Endothelial cell of umbilical vein (primary cell): ENCODE measurements at regions not wholly inside any gene's neighbourhood (a gene's known extent, or its start where the extent isn't known, plus 50 kb on each side); places are given as distances from the start of the nearest gene placed in this dataset.
"Not testable (repeated sequence)": the region's sequence is repeated elsewhere in the genome, so short reads cannot be mapped to it uniquely, and the experiment has no call there.

Experiments used
- BruUV-seq: library from RNA; stranded (reverse); fragments of 400-500 nt; replicated peaks from 2 replicates; lab custom pipeline; 2021; lab: Mats Ljungman, UMichigan
- CTCF ChIA-PET: fragments of 300-600, 350-600 bp; sonication (Branson Sonifier 250); formaldehyde crosslinking; loops from one replicate; lab custom pipeline; 2021; ENCODE audit warnings: antibody characterized with exemption, inconsistent platforms; lab: Charles Lee
- POLR2A ChIA-PET: fragments of 300-600, 350-600 bp; sonication (Branson Sonifier 250); formaldehyde crosslinking; loops from one replicate; lab custom pipeline; 2021; ENCODE audit warnings: antibody characterized with exemption, inconsistent platforms; lab: Charles Lee
- DNase-seq: peaks from one replicate; pipeline ENCODE4 v3.0.0-alpha.2; 2011; ENCODE audit warnings: low read depth, low spot score
- FAIRE-seq: peaks from 2 replicates; lab custom pipeline; 2011; peaks lifted over from hg19 to GRCh38; lab: Jason Lieb, UNC
- H2AFZ ChIP-seq: 2 replicates; pipeline ENCODE4 v1.6.0; 2012; ENCODE audit warnings: low read depth, low read length, control low read depth, inconsistent platforms
- H3K27ac ChIP-seq: 2 replicates; pipeline ENCODE4 v1.5.1; 2011; ENCODE audit warnings: low read depth, mild to moderate bottlenecking, control low read depth, low read length, moderate library complexity; ENCODE audit not compliant: insufficient read depth
- H3K27me3 ChIP-seq, 2 experiments: 2 replicates each; pipeline versions ENCODE4 v1.6.0 to v1.6.1; 2011; ENCODE audit warnings: low read length in 2 of 2, mixed read lengths in 1 of 2; ENCODE audit not compliant: control insufficient read depth in 2 of 2, insufficient read depth in 2 of 2
- H3K36me3 ChIP-seq, 2 experiments: 2 replicates in 1 of 2; 3 replicates in 1 of 2; pipeline ENCODE4 v1.5.1; 2011; ENCODE audit warnings: low read length in 2 of 2, mild to moderate bottlenecking in 1 of 2, moderate library complexity in 1 of 2; ENCODE audit not compliant: control insufficient read depth in 2 of 2, insufficient read depth in 2 of 2; ENCODE audit errors: extremely low read depth in 1 of 2
- H3K4me1 ChIP-seq: 3 replicates; pipeline ENCODE4 v1.5.1; 2011; ENCODE audit warnings: mild to moderate bottlenecking, low read length; ENCODE audit not compliant: control insufficient read depth, insufficient read depth; ENCODE audit errors: extremely low read depth
- H3K4me2 ChIP-seq: 2 replicates; pipeline ENCODE4 v1.6.1; 2011; ENCODE audit warnings: low read length, control low read depth, mixed read lengths; ENCODE audit not compliant: insufficient read depth
- H3K4me3 ChIP-seq, 3 experiments: fragments of 200-600 bp in 1 of 3; sonication (generic), shearing (Covaris generic) in 1 of 3; replicated peaks in 1 of 3; 2 replicates each; pipeline ENCODE4 v1.5.1; 2011 to 2016; ENCODE audit warnings: control low read depth in 3 of 3, low read length in 3 of 3, mild to moderate bottlenecking in 2 of 3, inconsistent platforms in 1 of 3, low read depth in 1 of 3, moderate library complexity in 1 of 3; ENCODE audit not compliant: insufficient read depth in 1 of 3
- H3K79me2 ChIP-seq: 2 replicates; pipeline ENCODE4 v1.6.0; 2012; ENCODE audit warnings: low read length, inconsistent platforms; ENCODE audit not compliant: control insufficient read depth, insufficient read depth
- H3K9ac ChIP-seq: replicated peaks from 2 replicates; pipeline ENCODE3; 2011; ENCODE audit warnings: low read length, control low read depth; ENCODE audit not compliant: insufficient read depth; ENCODE audit errors: extremely low read depth
- H3K9me1 ChIP-seq: replicated peaks from 3 replicates; pipeline ENCODE4 v1.6.0; 2011; ENCODE audit warnings: mild to moderate bottlenecking, low read length; ENCODE audit not compliant: control insufficient read depth, insufficient read depth; ENCODE audit errors: extremely low read depth
- H3K9me3 ChIP-seq: replicated peaks from 2 replicates; pipeline ENCODE4 v1.5.1; 2012; ENCODE audit warnings: low read length, inconsistent platforms; ENCODE audit not compliant: control insufficient read depth, insufficient read depth
- H4K20me1 ChIP-seq: replicated peaks from 2 replicates; pipeline ENCODE3; 2011; ENCODE audit warnings: mild to moderate bottlenecking, low read length; ENCODE audit not compliant: control insufficient read depth, insufficient read depth; ENCODE audit errors: extremely low read depth
- EZH2 ChIP-seq: IDR thresholded peaks from 2 replicates; pipeline ENCODE4 v1.6.1; 2012; ENCODE audit warnings: borderline replicate concordance, low read depth, mild to moderate bottlenecking, moderate library complexity, low read length, inconsistent platforms; ENCODE audit not compliant: severe bottlenecking
- FOS ChIP-seq: IDR thresholded peaks from 2 replicates; pipeline ENCODE4 v1.6.1; 2011; ENCODE audit warnings: mild to moderate bottlenecking, low read length, moderate library complexity, borderline replicate concordance; ENCODE audit not compliant: insufficient read depth
- JUN ChIP-seq: IDR thresholded peaks from 2 replicates; pipeline ENCODE4 v1.6.1; 2011; ENCODE audit warnings: borderline replicate concordance, low read depth; ENCODE audit not compliant: insufficient read length, insufficient read depth
- MAX ChIP-seq: IDR thresholded peaks from 2 replicates; pipeline ENCODE4 v1.6.1; 2011; ENCODE audit not compliant: insufficient read depth, insufficient read length
- MYC ChIP-seq: IDR thresholded peaks from one replicate; pipeline ENCODE4 v1.6.1; 2011; ENCODE audit warnings: mild to moderate bottlenecking, low read depth, low read length
- POLR2A ChIP-seq: IDR thresholded peaks from 2 replicates; pipeline ENCODE4 v1.6.1; 2012; ENCODE audit warnings: low read depth, mild to moderate bottlenecking, control low read depth, low read length
- dilution Hi-C: fragments of 300-500 bp; cut with MboI; formaldehyde crosslinking; loops from one replicate; pipeline ENCODE4 v1.15.0; 2019; ENCODE audit warnings: low sequenced_read_pairs; ENCODE audit not compliant: extremely low pct_ligation_motif_present
- intact Hi-C: fragments of 100-400 bp; cut with micrococcal nuclease; formaldehyde crosslinking; loops from one replicate; pipeline ENCODE4 v1.10.0; 2022
- TF ChIP-seq, protein P1 (sequence below), 2 donors: IDR thresholded peaks; 1 replicate in 1 of 2; 2 replicates in 1 of 2; pipeline ENCODE4 v1.5.1; 2011; ENCODE audit warnings: low read length in 2 of 2, mild to moderate bottlenecking in 2 of 2, moderate library complexity in 2 of 2, control low read depth in 1 of 2, inconsistent platforms in 1 of 2, low read depth in 1 of 2; ENCODE audit not compliant: insufficient read depth in 1 of 2; ENCODE audit errors: extremely low read depth in 1 of 2

GRCh38 chr4:187672526-187672925, 323.0 kb upstream of the ZFP42 start:
- H3K4me2 ChIP-seq, H3K9me1 ChIP-seq, H3K9ac ChIP-seq, H3K4me1 ChIP-seq, DNase-seq, FAIRE-seq, CTCF ChIA-PET, POLR2A ChIA-PET, H3K27me3 ChIP-seq, intact Hi-C loops, H3K4me3 ChIP-seq, H3K27ac ChIP-seq, H2AFZ ChIP-seq, H3K9me3 ChIP-seq, H4K20me1 ChIP-seq, dilution Hi-C loops, H3K79me2 ChIP-seq, H3K36me3 ChIP-seq, BruUV-seq: not testable (repeated sequence)

GRCh38 chr4:187679450-187679849, 316.1 kb upstream of the ZFP42 start:
- no peaks in the 10 kb centered on the region for H3K79me2 ChIP-seq
- H3K4me2 ChIP-seq, result no peak overlapping the region
- BruUV-seq, result no TSS peak
- H3K4me1 ChIP-seq, result no peaks in the 10 kb centered on the region
- H3K9me3 ChIP-seq, result peaks cover 2% of the 10 kb centered on the region
- no peak overlapping the region for H2AFZ ChIP-seq
- no peaks in the 10 kb centered on the region for H3K9me1 ChIP-seq
- intact Hi-C loops, result no loop called here
- H4K20me1 ChIP-seq, result no peaks in the 10 kb centered on the region
- dilution Hi-C loops, result no loop called here
- H3K36me3 ChIP-seq, result no peaks in the 10 kb centered on the region
- H3K9ac ChIP-seq, result no peak overlapping the region
- ChIA-PET POLR2A (no interaction called here), CTCF (interaction anchor here (0.9 kb wide), 1 partner anchor 71 kb away, joined by 3 read pairs; no protein-coding TSS in a partner anchor)
- no peak for TF ChIP-seq MYC
- TF ChIP-seq MAX, result no peak
- no peak for TF ChIP-seq JUN
- TF ChIP-seq, protein P1, sequence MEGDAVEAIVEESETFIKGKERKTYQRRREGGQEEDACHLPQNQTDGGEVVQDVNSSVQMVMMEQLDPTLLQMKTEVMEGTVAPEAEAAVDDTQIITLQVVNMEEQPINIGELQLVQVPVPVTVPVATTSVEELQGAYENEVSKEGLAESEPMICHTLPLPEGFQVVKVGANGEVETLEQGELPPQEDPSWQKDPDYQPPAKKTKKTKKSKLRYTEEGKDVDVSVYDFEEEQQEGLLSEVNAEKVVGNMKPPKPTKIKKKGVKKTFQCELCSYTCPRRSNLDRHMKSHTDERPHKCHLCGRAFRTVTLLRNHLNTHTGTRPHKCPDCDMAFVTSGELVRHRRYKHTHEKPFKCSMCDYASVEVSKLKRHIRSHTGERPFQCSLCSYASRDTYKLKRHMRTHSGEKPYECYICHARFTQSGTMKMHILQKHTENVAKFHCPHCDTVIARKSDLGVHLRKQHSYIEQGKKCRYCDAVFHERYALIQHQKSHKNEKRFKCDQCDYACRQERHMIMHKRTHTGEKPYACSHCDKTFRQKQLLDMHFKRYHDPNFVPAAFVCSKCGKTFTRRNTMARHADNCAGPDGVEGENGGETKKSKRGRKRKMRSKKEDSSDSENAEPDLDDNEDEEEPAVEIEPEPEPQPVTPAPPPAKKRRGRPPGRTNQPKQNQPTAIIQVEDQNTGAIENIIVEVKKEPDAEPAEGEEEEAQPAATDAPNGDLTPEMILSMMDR (IDR thresholded peaks at IDR 0.05; ENCODE audit: extremely low read depth in 1 of 2, insufficient read depth in 1 of 2, low read depth in 1 of 2, low read length in 2 of 2), result no peak
- TF ChIP-seq FOS, result no peak
- no peak for TF ChIP-seq EZH2
- TF ChIP-seq POLR2A, result no peak
- H3K4me3 ChIP-seq, result no peak overlapping the region
- FAIRE-seq, result no peak
- H3K27ac ChIP-seq, result no peak overlapping the region
- no peak for DNase-seq
- no peaks in the 10 kb centered on the region for H3K27me3 ChIP-seq
